HTR-8/SVneo (cell line): ENCODE measurements at regions not wholly inside any gene's neighbourhood (a gene's known extent, or its start where the extent isn't known, plus 50 kb on each side); places are given as distances from the start of the nearest gene placed in this dataset.
"Not testable (repeated sequence)": the region's sequence is repeated elsewhere in the genome, so short reads cannot be mapped to it uniquely, and the experiment has no call there.

ENCODE experiments used
- DNase-seq: peaks from one replicate; pipeline ENCODE4 v3.0.0; 2011; ENCODE audit warnings: low spot score, mixed read lengths; ENCODE audit not compliant: insufficient read length
- FAIRE-seq: peaks from 2 replicates; lab custom pipeline; 2011; peaks lifted over from hg19 to GRCh38; lab: Jason Lieb, UNC

- FAIRE-seq (no peak), DNase-seq (no peak)
These were observed 116.4 kb upstream of the ITGB1 start for GRCh38 chr10:33074443-33074842.

- no peak for DNase-seq
- FAIRE-seq: no peak
These were observed 115.8 kb upstream of the ITGB1 start for GRCh38 chr10:33073641-33074415.

DNA sequence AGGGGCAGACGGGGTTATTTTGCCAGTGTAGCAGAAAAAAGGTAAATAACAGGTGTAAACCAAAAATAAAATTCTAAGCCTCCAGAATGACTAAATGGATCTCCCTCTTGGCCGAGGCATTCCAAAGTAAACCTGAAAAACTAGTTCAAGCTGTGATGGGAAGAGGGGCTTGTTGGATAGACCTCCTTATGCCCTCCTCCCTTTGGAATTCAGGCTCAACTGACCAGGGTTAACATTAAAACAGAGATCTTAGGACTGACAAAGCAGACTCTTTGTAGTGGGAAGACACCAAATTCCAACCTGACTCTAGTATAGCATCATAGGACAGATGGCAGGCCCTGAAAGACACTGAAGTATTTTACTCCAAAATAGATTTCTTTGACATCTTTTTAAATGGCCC lies 113.8 kb upstream of the ITGB1 start:
- DNase-seq (no peak), FAIRE-seq (no peak)

- DNase-seq (no peak), FAIRE-seq (no peak)
These were observed 112.1 kb upstream of the ITGB1 start for GRCh38 chr10:33070101-33070500.

DNA sequence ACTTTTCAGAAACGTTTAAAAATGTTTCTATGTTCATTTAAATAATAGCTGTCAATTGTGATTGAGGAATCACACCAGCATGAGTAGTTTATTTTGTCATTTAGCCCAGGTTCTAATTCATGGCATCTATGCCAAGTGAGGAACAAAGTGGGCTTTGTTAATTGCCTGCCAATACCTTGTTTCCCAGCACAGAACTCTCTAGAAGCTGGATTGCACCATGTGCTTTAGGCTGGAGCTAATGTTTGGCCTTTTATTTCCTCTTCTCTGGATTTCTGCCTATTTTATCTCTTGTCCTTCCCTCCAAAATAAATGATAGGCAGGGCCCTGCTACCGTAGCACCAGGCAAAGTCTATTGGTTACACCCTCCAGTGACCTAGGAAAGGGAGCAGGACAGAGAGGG lies 109.9 kb upstream of the ITGB1 start:
- no peak for FAIRE-seq
- no peak for DNase-seq

DNA sequence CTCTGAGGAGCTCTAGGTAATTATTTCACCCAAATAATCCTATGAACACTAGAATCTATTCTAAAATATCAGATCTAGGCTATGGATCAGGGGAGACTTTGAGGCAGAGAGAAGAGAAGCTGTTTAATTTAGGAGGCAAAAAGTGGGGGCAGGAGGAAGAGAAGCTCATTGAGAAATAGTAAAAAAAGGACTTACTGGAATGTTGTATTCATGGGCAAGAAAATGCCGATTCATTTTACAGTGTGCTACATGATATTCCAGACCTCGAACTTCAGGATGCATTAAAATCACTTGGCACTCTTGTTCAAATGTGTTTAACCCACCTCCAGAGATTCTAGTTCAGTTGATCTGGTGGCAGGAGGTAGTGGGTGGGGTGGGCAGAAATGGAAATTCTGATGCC lies 109.5 kb upstream of the ITGB1 start:
- no peak for DNase-seq
- no peak for FAIRE-seq

GRCh38 chr10:33066558-33067236 lies 108.7 kb upstream of the ITGB1 start:
- FAIRE-seq (peak; percentile 28), DNase-seq (peak; percentile 66)

- FAIRE-seq (no peak), DNase-seq (no peak)
These were observed 107.1 kb upstream of the ITGB1 start for GRCh38 chr10:33065111-33065510.

DNA sequence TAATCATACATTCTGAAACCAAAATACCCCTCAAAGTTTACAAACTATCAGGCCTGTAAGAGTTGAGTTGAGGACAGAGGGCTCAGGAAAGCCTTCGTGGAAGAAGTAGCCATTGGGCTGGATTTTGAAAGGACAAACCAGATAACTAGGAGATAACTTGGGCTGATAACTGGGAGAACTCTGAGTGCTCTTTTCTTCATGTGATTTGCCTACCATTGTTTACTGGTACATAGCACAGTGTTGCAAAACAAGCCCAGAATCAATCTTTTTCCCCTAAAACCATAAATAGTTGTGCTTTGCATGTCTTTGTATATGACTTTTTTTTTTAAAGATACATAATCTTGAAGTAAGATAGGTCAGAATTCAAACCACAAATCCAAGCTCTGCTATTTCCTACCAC lies 106.7 kb upstream of the ITGB1 start:
- FAIRE-seq: no peak

DNA sequence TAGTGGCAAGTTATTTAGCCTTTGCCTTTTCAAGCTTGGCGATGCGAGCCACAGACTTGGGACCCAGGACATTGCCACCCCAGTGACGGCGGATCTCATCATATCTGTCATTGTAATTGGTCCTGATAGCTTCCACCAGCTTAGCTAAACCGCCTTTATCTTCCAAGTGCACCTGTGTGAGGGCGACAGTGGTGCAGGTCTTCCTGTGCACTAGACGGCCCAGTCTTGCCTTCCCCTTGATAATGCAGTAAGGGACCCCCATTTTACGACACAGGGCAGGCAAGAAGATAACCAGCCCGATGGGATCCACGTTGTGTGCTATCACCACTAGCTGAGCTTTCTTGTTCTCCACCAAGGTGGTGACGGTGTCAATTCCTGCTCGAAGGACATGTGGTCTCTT lies 99.6 kb upstream of the ITGB1 start:
- no peak for DNase-seq
- no peak for FAIRE-seq

More for the DNA sequence above, 106.7 kb upstream of the ITGB1 start:
- DNase-seq: no peak

DNA sequence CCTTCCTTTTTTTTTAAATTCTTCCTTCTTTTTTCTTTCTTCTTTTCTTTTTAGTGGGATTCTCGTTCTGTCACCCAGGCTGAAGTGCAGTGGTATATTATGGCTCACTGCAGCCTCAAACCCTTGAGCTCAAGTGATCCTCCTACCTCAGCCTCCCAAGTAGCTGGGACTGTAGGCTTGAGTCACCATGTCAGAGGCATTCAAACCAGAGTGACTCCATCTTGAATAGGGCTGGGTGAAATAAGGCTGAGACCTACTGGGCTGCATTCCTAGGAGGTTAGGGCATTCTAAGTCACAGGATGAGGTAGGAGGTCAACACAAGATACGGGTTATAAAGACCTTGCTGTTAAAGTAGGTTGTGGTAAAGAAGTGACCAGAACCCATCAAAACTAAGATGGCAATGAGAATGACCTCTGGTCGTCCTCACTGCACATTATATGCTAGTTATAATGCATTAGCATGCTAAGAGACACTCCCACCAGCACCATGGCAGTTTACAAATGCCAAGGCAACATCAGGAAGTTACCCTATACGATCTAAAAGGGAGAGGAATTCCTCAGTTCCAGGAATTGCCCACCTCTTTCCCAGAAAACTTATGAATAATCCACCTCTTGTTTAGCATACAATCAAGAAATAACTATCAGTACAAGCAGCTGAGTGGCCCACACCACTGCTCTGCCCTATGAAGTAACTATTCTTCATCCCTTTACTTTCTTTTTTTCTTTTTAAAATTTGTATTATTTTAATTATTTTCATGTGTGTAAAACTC lies 99.0 kb upstream of the ITGB1 start:
- DNase-seq: no peak
- FAIRE-seq: peak; percentile 36

DNA sequence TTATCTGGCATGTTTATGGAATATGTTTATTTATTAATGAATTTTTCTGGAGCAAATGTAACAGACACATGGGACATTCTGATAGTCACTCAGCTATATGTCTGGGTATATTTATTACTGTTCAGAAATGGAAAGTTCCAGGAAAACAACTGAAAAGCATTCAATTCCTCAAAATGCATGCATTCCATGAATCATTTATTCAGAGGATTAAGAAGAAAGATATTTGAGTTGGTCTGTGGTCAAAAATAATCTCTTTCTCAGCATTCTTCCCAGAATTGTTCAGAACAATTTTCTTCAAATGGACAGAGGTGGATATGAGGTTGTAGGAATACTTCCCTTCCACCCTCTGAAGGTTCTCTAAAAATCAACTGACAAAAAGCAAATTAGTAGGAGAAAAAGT lies 97.6 kb upstream of the ITGB1 start:
- FAIRE-seq (no peak), DNase-seq (no peak)

GRCh38 chr10:33052915-33053810 lies 95.1 kb upstream of the ITGB1 start:
- FAIRE-seq (peak; percentile 63), DNase-seq (no peak)

GRCh38 chr10:33052263-33052875 lies 94.3 kb upstream of the ITGB1 start:
- FAIRE-seq: no peak
- DNase-seq: no peak

GRCh38 chr10:33049963-33050920 lies 92.2 kb upstream of the ITGB1 start:
- FAIRE-seq, DNase-seq: not testable (repeated sequence)

DNA sequence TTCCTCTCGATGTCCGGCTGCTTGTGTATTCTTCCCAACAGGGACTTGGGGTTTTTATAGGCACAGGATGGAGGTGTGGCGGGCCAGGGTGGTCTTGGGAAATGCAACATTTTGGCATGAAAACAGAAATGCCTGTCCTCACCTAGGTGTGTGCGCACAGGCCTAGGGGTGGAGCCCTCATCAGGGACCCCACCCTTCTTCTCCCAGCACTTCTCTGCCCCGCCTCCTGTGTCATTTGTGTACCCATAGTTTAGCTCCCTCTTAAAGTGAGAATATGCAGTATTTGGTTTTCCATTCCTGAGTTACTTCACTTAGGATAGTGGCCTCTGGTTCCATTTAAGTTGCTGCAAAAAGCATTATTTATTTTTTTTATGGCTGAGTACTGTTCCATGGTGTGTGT lies 90.2 kb upstream of the ITGB1 start:
- FAIRE-seq (no peak), DNase-seq (no peak)

- FAIRE-seq (no peak), DNase-seq (no peak)
These were observed 89.6 kb upstream of the ITGB1 start for GRCh38 chr10:33047655-33048054.

DNA sequence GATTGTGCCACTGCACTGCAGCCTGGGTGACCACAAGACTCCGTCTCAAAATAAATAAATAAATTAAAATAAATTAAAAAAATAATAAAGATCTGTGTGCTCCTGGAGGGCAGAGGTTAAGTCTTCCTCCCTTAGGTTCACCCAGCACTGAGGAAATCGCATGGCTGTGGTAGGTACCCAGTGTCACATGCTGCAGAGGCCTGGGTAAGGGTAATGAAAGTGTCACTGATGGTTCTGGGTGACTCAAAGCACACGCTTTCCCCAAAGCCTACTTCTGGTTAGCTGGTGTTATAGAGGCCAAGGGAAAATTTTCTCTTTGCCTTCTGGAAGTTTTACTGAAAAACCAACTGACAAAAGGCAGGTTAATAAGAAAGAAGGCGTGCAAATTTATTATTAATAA lies 88.8 kb upstream of the ITGB1 start:
- no peak for DNase-seq
- no peak for FAIRE-seq

DNA sequence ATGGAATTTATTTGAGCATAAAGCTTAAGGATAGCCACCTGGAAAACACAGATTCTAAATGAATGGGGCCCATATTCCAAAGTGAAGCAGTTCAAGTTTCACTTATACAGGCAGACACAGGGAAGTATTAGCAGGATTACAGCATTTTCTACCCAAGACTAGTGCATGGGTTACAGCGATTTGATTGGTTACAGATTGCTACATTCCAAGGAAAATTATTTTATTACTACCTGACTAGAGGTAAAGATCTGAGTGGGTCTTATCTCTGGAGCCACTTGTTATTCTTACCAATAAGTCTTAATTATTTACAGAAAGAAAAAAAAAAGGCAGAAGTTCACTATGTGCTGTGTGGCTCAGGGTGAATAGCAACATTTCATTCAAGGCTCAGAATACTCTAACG lies 87.4 kb upstream of the ITGB1 start:
- DNase-seq: no peak
- no peak for FAIRE-seq
